ENCODE measurements at regions not wholly inside any gene's neighbourhood (a gene's known extent, or its start where the extent isn't known, plus 50 kb on each side); places are given as distances from the start of the nearest gene placed in this dataset.

GRCh38 chr2:18423636-18424035, 136.8 kb downstream of the RDH14 start:
- DNase-seq = no peak
- H3K4me1 ChIP-seq = no peaks in the 10 kb centered on the region
- no peaks in the 10 kb centered on the region for H3K36me3 ChIP-seq
- H3K4me3 ChIP-seq = no peak overlapping the region
- H3K27me3 ChIP-seq = no peaks in the 10 kb centered on the region
- no peaks in the 10 kb centered on the region for H3K9me3 ChIP-seq (replicated peaks)
- H3K27ac ChIP-seq = no peak overlapping the region

GRCh38 chr2:18422432-18423165, 137.9 kb downstream of the RDH14 start:
- Histone ChIP-seq H3K27ac (no peak overlapping the region), H3K9me3 (replicated peaks) (no peaks in the 10 kb centered on the region), H3K36me3 (no peaks in the 10 kb centered on the region), H3K27me3 (no peaks in the 10 kb centered on the region), H3K4me3 (no peak overlapping the region), H3K4me1 (no peaks in the 10 kb centered on the region)
- no peak for DNase-seq

DNA sequence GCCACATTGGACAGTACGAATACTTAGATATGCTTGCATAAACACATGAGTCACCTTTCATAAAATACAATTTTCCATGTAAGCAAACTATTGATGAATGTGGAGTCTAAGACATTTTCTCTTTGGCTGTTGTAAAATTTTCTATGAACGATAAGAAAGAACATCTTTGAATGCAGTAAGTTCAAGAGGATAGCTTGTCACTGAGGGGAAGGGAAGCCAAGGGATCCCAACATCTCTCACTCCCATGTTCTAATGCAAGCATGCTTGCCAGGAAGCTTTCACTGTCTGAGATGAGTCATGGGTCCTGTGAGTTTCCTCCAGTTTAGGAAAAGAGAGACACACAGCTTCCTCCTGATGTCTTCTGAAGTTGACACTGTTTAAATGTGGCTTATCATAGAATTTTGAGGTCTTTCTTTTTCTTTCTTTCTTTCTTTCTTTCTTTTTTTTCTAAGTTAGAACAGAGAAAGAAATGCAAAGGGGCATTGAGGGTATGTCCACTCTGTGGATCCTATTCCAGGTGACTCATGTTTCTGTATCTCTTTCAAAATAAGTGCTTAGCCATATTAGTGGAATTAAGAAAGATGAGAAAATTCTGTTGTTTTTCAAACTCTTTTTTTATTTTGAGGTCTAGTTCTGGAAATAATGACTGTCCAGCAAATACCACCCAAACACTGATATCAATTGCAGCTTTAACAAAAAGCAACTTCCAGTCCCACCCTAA, 146.6 kb downstream of the RDH14 start:
- Histone ChIP-seq H3K36me3 (no peaks in the 10 kb centered on the region; the same call in 1 of the 2 replicates), H3K27ac (no peak overlapping the region; the same call in 1 of the 2 replicates), H3K9me3 (replicated peaks) (no peaks in the 10 kb centered on the region), H3K4me3 (no peak overlapping the region), H3K4me1 (peaks cover 16% of the 10 kb centered on the region), H3K27me3 (no peaks in the 10 kb centered on the region; the same call in 1 of the 2 replicates)
- DNase-seq = peak; percentile 16 to 49

- no peak for DNase-seq
- Histone ChIP-seq H3K27me3 (no peaks in the 10 kb centered on the region; the same call in 1 of the 2 replicates), H3K36me3 (no peaks in the 10 kb centered on the region; the same call in 1 of the 2 replicates), H3K4me3 (no peak overlapping the region), H3K9me3 (replicated peaks) (no peaks in the 10 kb centered on the region), H3K27ac (no peak overlapping the region), H3K4me1 (peaks cover 16% of the 10 kb centered on the region)
These were observed 147.3 kb downstream of the RDH14 start for GRCh38 chr2:18412980-18413675.

DNA sequence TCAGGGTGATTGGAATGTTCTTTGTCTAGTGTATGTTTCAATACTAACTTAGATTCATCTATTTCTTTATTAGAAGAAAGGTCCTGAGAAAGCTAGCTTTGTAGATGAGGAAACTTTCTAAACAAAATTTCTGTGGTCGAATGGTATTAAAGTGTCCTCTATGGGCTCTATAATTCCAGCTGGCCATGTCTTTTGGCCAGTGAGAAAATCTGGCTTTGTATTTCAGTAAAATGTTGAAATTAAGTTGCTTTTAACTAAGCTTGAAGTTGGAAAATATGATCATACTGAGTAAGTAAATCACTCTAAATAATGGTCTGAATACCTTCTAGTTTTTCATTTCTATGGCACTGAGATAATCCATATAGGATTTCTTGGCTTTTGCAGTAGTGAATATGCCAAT, 148.8 kb downstream of the RDH14 start:
- Histone ChIP-seq H3K36me3 (no peaks in the 10 kb centered on the region; the same call in 1 of the 2 replicates), H3K9me3 (replicated peaks) (no peaks in the 10 kb centered on the region), H3K27me3 (no peaks in the 10 kb centered on the region; the same call in 1 of the 2 replicates), H3K4me3 (no peak overlapping the region), H3K4me1 (peaks cover 16% of the 10 kb centered on the region), H3K27ac (no peak overlapping the region)
- DNase-seq = no peak

GRCh38 chr2:18410543-18410942, 149.9 kb downstream of the RDH14 start:
- Histone ChIP-seq H3K4me3 (no peak overlapping the region), H3K36me3 (no peaks in the 10 kb centered on the region; the same call in 1 of the 2 replicates), H3K27ac (no peak overlapping the region), H3K4me1 (peaks cover 16% of the 10 kb centered on the region), H3K9me3 (replicated peaks) (no peaks in the 10 kb centered on the region), H3K27me3 (no peaks in the 10 kb centered on the region; the same call in 1 of the 2 replicates)
- no peak for DNase-seq

DNA sequence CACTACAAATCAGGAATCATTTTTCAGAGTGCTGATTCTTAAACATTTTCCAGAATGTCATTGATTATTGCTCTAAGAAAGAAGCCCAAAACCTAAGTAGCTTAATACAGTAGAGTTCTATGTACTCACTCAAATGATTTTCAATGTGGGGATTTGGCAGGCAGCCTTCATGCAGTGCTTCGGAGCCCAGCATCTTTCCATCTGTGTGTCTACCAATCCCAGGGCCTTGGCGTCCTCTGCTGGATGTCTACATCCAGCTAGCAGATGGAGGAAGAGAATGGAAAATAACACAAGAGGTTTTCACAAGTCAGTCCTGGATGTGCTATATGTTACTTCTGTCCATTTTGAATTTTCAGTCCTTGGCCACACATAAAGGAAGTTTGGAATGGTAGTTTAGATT, 151.8 kb downstream of the RDH14 start:
- Histone ChIP-seq H3K27ac (no peak overlapping the region), H3K4me1 (peaks cover 5% of the 10 kb centered on the region), H3K9me3 (replicated peaks) (no peaks in the 10 kb centered on the region), H3K36me3 (no peaks in the 10 kb centered on the region), H3K4me3 (no peak overlapping the region), H3K27me3 (no peaks in the 10 kb centered on the region; the same call in 1 of the 2 replicates)
- DNase-seq = no peak

DNA sequence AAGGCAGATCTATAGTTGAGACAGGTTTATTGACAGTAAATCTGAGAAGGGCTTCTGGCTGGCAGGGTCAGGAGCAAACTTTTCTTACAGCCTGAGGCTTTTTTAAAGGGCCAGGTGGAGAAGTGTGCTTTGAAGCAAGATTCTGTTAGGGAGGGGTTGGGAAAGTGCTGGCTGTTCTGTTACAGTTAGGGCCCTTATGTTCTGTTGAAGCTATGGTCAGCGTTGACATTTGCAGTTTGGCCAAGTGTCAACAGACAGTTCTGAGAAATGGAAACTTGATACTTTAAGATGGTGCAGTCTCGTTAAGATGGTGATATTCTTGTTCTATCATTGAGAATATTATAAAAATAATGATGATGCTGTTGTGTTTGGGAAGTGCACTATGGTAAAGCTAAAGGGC, 154.2 kb downstream of the RDH14 start:
- Histone ChIP-seq H3K9me3 (replicated peaks) (no peaks in the 10 kb centered on the region), H3K36me3 (no peaks in the 10 kb centered on the region), H3K4me3 (no peak overlapping the region), H3K27ac (no peak overlapping the region), H3K4me1 (no peaks in the 10 kb centered on the region), H3K27me3 (no peaks in the 10 kb centered on the region)
- DNase-seq = no peak

- H3K27ac ChIP-seq = no peak overlapping the region
- no peak overlapping the region for H3K4me3 ChIP-seq
- H3K4me1 ChIP-seq = no peaks in the 10 kb centered on the region
- DNase-seq = peak; percentile 35 to 79
- H3K36me3 ChIP-seq = no peaks in the 10 kb centered on the region
- no peaks in the 10 kb centered on the region for H3K9me3 ChIP-seq (replicated peaks)
- no peaks in the 10 kb centered on the region for H3K27me3 ChIP-seq
These were observed 155.7 kb downstream of the RDH14 start for GRCh38 chr2:18404708-18405107.

GRCh38 chr2:18403921-18404522, 156.4 kb downstream of the RDH14 start:
- H3K27me3 ChIP-seq = no peaks in the 10 kb centered on the region
- DNase-seq = no peak
- no peak overlapping the region for H3K27ac ChIP-seq
- H3K4me3 ChIP-seq = no peak overlapping the region
- no peaks in the 10 kb centered on the region for H3K36me3 ChIP-seq
- 0 out of 2 replicates have a peak, but pooled peaks cover 3% of the 10 kb centered on the region for H3K9me3 ChIP-seq (replicated peaks)
- no peaks in the 10 kb centered on the region for H3K4me1 ChIP-seq

DNA sequence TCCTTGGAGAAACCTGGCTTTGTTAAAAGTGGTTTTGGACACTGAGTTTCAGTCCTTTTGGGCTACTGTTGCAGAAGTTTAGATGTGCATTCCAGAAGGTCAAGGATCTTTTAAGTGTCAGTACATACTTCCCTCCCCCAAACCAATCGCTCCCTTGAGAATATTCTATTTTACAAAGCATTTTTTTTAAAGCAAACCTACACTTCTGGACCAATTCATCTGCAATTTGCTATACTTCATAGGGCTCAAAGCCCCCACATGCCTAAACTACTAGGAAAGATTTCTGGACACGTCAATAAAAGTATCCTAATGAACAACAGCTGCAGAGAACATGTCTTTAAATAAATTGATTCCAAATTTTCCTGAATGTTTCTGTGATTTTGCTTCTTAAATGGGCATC, 157.6 kb downstream of the RDH14 start:
- Histone ChIP-seq H3K27me3 (no peaks in the 10 kb centered on the region), H3K36me3 (no peaks in the 10 kb centered on the region), H3K4me3 (no peak overlapping the region), H3K4me1 (no peaks in the 10 kb centered on the region), H3K9me3 (replicated peaks) (0 out of 2 replicates have a peak, but pooled peaks cover 3% of the 10 kb centered on the region), H3K27ac (no peak overlapping the region)
- no peak for DNase-seq

- Histone ChIP-seq H3K27ac (no peak overlapping the region), H3K27me3 (no peaks in the 10 kb centered on the region), H3K9me3 (replicated peaks) (0 out of 2 replicates have a peak, but pooled peaks cover 3% of the 10 kb centered on the region), H3K4me3 (no peak overlapping the region), H3K36me3 (no peaks in the 10 kb centered on the region), H3K4me1 (no peaks in the 10 kb centered on the region)
- DNase-seq = no peak
These were observed 159.0 kb downstream of the RDH14 start for GRCh38 chr2:18401471-18401870.

DNA sequence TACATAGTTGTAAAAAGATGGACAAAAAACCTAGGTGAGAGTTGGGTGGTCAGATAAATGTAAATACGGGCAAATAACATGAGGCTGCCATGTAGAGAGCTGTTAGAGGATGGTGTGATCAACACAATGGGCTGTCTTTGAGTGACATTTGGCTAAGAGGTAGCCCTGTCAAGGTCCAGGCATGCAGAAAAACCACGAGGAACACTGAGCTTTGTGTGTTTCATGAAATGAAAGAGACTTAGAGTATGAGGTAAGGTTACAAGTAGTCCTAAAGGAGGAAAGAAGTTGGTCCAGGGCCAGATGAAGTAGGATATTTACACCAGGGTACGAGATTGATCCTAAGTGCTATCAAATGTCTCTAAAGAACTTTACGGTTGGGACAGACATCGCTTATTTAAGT, 160.9 kb downstream of the RDH14 start:
- no peak for DNase-seq
- H3K27me3 ChIP-seq = no peaks in the 10 kb centered on the region
- H3K27ac ChIP-seq = no peak overlapping the region
- no peaks in the 10 kb centered on the region for H3K4me1 ChIP-seq
- H3K4me3 ChIP-seq = no peak overlapping the region
- H3K36me3 ChIP-seq = no peaks in the 10 kb centered on the region
- 0 out of 2 replicates have a peak, but pooled peaks cover 3% of the 10 kb centered on the region for H3K9me3 ChIP-seq (replicated peaks)

DNA sequence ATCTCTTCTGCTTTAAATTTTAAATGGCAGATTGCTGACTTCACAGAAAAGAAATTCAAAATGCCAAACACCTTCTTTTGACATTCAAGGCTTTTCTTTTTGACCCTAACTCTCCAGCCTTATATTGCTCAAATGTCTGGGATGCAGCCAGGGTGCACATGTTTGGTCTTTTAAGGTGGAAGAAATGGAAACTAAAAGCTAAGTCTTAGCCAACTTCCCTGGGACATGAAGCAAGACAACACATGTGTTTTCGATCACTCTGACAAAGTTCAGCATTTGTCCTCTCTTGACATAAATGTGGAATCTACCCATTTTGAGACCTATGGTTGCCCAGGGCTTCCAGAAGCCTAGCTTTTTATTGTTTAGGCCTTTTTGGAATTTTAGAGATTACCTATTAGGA, 161.6 kb downstream of the RDH14 start:
- Histone ChIP-seq H3K4me1 (no peaks in the 10 kb centered on the region), H3K36me3 (no peaks in the 10 kb centered on the region), H3K4me3 (no peak overlapping the region), H3K9me3 (replicated peaks) (0 out of 2 replicates have a peak, but pooled peaks cover 3% of the 10 kb centered on the region), H3K27me3 (no peaks in the 10 kb centered on the region), H3K27ac (no peak overlapping the region)
- DNase-seq = no peak
